ENCODE measurements at regions not wholly inside any gene's neighbourhood (a gene's known extent, or its start where the extent isn't known, plus 50 kb on each side); places are given as distances from the start of the nearest gene placed in this dataset.
"Not testable (repeated sequence)": the region's sequence is repeated elsewhere in the genome, so short reads cannot be mapped to it uniquely, and the experiment has no call there.

DNA sequence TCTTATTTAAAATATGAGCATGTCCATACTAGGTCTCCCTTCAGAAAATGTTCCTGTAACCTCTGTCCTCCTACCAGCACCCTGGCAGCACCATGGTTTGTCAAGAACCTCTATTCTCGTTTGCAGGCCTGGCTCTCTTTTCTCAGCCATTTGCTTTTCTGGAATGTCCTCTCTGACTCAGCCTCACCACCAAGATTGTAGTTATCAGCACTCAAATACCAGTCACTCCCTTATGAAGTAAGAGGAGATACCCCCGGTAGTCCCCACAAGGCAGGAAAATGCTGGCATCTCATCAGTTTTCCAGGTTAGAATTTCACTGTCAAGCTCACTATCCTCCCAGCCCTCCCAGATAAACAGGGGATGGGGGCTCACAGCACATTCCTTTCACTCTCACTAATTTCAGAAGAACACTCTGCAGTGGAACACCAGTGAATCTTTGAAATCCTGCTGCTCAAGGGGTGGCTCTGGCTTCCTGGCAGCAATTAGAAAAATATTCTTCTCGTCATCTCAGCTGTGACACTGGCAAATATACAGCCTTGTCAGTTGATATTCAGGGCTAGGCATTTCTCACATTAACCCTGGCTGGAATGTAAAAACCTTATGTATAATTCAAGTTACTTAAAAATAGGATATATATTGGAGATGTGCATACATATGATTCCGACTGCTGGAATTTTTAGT lies 129.2 kb downstream of the TBX18 start:
- DNase-seq (ENCODE audit: low spot score): no peak
- peak; percentile 65 for ATAC-seq (ENCODE audit: insufficient number of reproducible peaks, low FRiP score, low read depth)
- no peaks in the 10 kb centered on the region for H3K36me3 ChIP-seq

DNA sequence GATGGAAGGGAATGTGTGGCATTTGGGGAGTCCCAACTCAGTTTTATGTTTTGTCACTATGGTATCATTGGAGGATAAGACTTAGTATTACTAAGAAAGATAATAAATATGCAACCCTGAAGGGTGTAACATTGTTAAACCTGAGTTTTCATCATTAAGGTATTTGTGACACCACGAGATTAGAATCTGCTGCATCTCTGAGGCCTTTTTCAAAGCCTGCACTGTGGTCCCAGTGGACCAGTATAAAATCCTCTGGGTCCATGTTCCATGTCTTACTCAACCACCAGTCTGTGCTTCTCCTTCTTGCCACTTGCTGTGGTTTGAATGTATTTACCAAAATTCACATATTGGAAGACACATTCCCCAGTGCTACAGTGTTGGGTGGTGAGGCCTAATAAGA lies 130.6 kb downstream of the TBX18 start:
- DNase-seq (ENCODE audit: low spot score) (no peak), ATAC-seq (ENCODE audit: insufficient number of reproducible peaks, low FRiP score, low read depth) (no peak)
- Histone ChIP-seq H3K9me3 (no peaks in the 10 kb centered on the region), H3K27me3 (replicated peaks; ENCODE audit: insufficient read depth) (no peaks in the 10 kb centered on the region), H3K4me3 (no peak overlapping the region), H3K27ac (no peak overlapping the region), H3K36me3 (no peaks in the 10 kb centered on the region), H3K4me1 (ENCODE audit: control insufficient read depth in 1 of 2, low read depth in 2 of 2) (peaks cover 5 to 12% of the 10 kb centered on the region in 2 donors)
- TF ChIP-seq, protein P1, sequence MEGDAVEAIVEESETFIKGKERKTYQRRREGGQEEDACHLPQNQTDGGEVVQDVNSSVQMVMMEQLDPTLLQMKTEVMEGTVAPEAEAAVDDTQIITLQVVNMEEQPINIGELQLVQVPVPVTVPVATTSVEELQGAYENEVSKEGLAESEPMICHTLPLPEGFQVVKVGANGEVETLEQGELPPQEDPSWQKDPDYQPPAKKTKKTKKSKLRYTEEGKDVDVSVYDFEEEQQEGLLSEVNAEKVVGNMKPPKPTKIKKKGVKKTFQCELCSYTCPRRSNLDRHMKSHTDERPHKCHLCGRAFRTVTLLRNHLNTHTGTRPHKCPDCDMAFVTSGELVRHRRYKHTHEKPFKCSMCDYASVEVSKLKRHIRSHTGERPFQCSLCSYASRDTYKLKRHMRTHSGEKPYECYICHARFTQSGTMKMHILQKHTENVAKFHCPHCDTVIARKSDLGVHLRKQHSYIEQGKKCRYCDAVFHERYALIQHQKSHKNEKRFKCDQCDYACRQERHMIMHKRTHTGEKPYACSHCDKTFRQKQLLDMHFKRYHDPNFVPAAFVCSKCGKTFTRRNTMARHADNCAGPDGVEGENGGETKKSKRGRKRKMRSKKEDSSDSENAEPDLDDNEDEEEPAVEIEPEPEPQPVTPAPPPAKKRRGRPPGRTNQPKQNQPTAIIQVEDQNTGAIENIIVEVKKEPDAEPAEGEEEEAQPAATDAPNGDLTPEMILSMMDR (IDR thresholded peaks at IDR 0.05): no peak

More for the DNA sequence above, 129.2 kb downstream of the TBX18 start:
- Histone ChIP-seq H3K27me3 (replicated peaks; ENCODE audit: insufficient read depth) (no peaks in the 10 kb centered on the region), H3K27ac (peak overlapping the region; percentile 34 to 65), H3K4me1 (ENCODE audit: control insufficient read depth in 1 of 2, low read depth in 2 of 2) (peaks cover 5 to 12% of the 10 kb centered on the region in 2 donors), H3K9me3 (no peaks in the 10 kb centered on the region), H3K4me3 (no peak overlapping the region)
- TF ChIP-seq, protein P1 (IDR thresholded peaks at IDR 0.05): no peak

DNA sequence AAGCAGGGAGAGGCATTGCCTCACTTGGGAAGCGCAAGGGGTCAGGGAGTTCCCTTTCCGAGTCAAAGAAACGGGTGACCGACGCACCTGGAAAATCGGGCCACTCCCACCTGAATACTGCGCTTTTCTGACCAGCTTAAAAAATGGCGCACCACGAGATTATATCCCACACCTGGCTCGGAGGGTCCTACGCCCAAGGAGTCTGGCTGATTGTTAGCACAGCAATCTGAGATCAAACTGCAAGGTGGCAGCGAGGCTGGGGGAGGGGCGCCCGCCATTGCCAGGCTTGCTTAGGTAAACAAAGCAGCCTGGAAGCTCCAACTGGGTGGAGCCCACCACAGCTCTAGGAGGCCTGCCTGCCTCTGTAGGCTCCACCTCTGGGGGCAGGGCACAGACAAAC lies 137.9 kb downstream of the TBX18 start:
- not testable (repeated sequence) for DNase-seq (ENCODE audit: low spot score); H3K4me3 ChIP-seq; H3K36me3 ChIP-seq; ATAC-seq (ENCODE audit: insufficient number of reproducible peaks, low FRiP score, low read depth); H3K27me3 ChIP-seq (replicated peaks; ENCODE audit: insufficient read depth); H3K27ac ChIP-seq; H3K4me1 ChIP-seq (ENCODE audit: control insufficient read depth in 1 of 2, low read depth in 2 of 2); H3K9me3 ChIP-seq

DNA sequence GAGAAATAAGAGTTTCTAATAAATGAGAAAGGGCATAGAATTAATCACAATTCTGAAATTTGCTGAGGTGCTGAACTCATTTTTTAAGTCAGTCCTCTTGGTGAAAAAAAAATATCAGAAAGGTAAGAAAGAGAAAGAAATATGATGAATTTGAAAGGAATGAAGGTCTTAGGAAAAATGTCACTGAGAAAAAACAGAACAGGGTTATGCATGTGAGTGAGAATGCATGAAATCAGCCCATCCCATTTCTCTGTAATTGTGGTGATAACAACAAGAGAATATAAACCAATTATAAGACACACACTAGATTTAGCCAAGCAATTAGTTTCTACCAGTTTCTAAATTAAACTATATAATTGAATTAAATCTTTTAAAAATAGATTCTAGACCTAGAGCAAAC lies 138.9 kb downstream of the TBX18 start:
- H3K27me3 ChIP-seq (replicated peaks; ENCODE audit: insufficient read depth): no peaks in the 10 kb centered on the region
- H3K4me3 ChIP-seq: no peak overlapping the region
- ATAC-seq (ENCODE audit: insufficient number of reproducible peaks, low FRiP score, low read depth) (no peak), DNase-seq (ENCODE audit: low spot score) (no peak)
- H3K4me1 ChIP-seq (ENCODE audit: control insufficient read depth in 1 of 2, low read depth in 2 of 2): no peaks in the 10 kb centered on the region
- H3K36me3 ChIP-seq: no peaks in the 10 kb centered on the region
- H3K9me3 ChIP-seq: no peaks in the 10 kb centered on the region
- no peak overlapping the region for H3K27ac ChIP-seq
- TF ChIP-seq, protein P1 (IDR thresholded peaks at IDR 0.05): no peak

DNA sequence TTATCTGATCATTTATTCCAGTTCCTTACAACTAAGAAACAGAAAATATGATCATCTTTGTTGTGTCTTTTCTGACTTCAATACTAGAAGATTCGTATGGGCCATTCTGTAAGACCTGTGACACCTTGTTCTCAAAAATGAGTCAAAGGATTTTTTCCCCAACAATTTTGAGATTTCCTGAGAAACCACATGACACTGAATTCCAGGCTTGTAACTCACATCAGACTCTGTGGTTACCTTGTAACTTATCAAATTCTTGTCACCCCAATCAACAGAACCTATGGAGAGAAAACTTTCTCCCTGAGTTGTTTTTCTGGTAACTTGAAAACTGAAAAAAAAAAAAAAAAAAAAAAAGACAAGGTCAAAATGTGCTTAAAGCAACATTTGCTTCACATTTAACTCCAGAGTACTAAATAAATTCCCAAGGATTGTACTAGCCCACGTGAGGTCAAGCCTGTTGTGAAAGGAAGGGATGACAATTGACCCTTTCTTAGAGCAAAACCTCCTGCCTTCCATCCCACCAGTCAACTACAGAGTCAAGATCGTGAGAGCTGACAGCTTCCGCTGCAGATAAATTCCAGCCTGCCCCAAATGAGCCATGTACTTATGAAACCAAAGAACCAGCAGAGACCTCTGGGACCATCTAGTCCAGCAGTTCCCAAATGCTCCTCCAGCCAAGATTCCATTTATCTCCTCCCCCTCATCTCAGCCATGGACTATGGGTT lies 140.3 kb downstream of the TBX18 start:
- Histone ChIP-seq H3K27me3 (replicated peaks; ENCODE audit: insufficient read depth) (no peaks in the 10 kb centered on the region), H3K4me3 (no peak overlapping the region), H3K9me3 (no peaks in the 10 kb centered on the region), H3K4me1 (ENCODE audit: control insufficient read depth in 1 of 2, low read depth in 2 of 2) (peaks cover 0 to 1% of the 10 kb centered on the region in 2 donors), H3K36me3 (no peaks in the 10 kb centered on the region), H3K27ac (no peak overlapping the region)
- TF ChIP-seq, protein P1 (IDR thresholded peaks at IDR 0.05): no peak
- DNase-seq (ENCODE audit: low spot score) (no peak), ATAC-seq (ENCODE audit: insufficient number of reproducible peaks, low FRiP score, low read depth) (no peak)

Data from thoracic aorta (tissue), 2 donors.